NCI-H146 treated with DMSO at 0.1 percent for 48 hours (cell line): ENCODE measurements at regions not wholly inside any gene's neighbourhood (a gene's known extent, or its start where the extent isn't known, plus 50 kb on each side); places are given as distances from the start of the nearest gene placed in this dataset.

ENCODE experiments used
- DNase-seq: peaks from one replicate; lab custom pipeline; 2025; ENCODE audit not compliant: unreplicated experiment; lab: John Stamatoyannopoulos, UW

- peak; percentile 90 for DNase-seq
Measured at GRCh38 chr3:159775372-159775961, 213.2 kb upstream of the IL12A start.

- DNase-seq: no peak
Measured at GRCh38 chr3:159776779-159777178, 211.9 kb upstream of the IL12A start.

GRCh38 chr3:159779883-159780282, 208.8 kb upstream of the IL12A start:
- no peak for DNase-seq

GRCh38 chr3:159781867-159782266, 206.8 kb upstream of the IL12A start:
- DNase-seq: no peak

- peak; percentile 44 for DNase-seq
Measured at GRCh38 chr3:159782724-159783421, 205.8 kb upstream of the IL12A start.

GRCh38 chr3:159783780-159784742, 204.6 kb upstream of the IL12A start:
- DNase-seq: no peak

- peak; percentile 63 for DNase-seq
Measured at GRCh38 chr3:159785273-159785708, 203.3 kb upstream of the IL12A start.

- no peak for DNase-seq
Measured at GRCh38 chr3:159786489-159787177, 202.0 kb upstream of the IL12A start.

- DNase-seq: peak; percentile 36
Measured at GRCh38 chr3:159787178-159787574, 201.5 kb upstream of the IL12A start.

GRCh38 chr3:159787794-159788205, 200.8 kb upstream of the IL12A start:
- DNase-seq: no peak

- no peak for DNase-seq
Measured at GRCh38 chr3:159788291-159788690, 200.3 kb upstream of the IL12A start.

GRCh38 chr3:159789017-159789416, 199.6 kb upstream of the IL12A start:
- DNase-seq: no peak

GRCh38 chr3:159789742-159790635, 198.6 kb upstream of the IL12A start:
- no peak for DNase-seq

GRCh38 chr3:159791336-159791735, 197.3 kb upstream of the IL12A start:
- no peak for DNase-seq

GRCh38 chr3:159792070-159792469, 196.6 kb upstream of the IL12A start:
- DNase-seq: no peak

- no peak for DNase-seq
Measured at GRCh38 chr3:159795042-159795441, 193.6 kb upstream of the IL12A start.

- no peak for DNase-seq
Measured at GRCh38 chr3:159795681-159796175, 192.9 kb upstream of the IL12A start.

GRCh38 chr3:159796226-159796625, 192.4 kb upstream of the IL12A start:
- DNase-seq: no peak

- no peak for DNase-seq
Measured at GRCh38 chr3:159796744-159797143, 191.9 kb upstream of the IL12A start.

GRCh38 chr3:159797771-159798170, 190.9 kb upstream of the IL12A start:
- DNase-seq: no peak
